ENCODE measurements at regions not wholly inside any gene's neighbourhood (a gene's known extent, or its start where the extent isn't known, plus 50 kb on each side); places are given as distances from the start of the nearest gene placed in this dataset.
"Not testable (repeated sequence)": the region's sequence is repeated elsewhere in the genome, so short reads cannot be mapped to it uniquely, and the experiment has no call there.

GRCh38 chr1:219058891-219059820, 114.5 kb upstream of the LYPLAL1 start:
- DNase-seq (ENCODE audit: low read depth): no peak

- no peak for DNase-seq (ENCODE audit: low read depth)
Measured at GRCh38 chr1:219060798-219061197, 112.9 kb upstream of the LYPLAL1 start.

GRCh38 chr1:219062161-219062560, 111.5 kb upstream of the LYPLAL1 start:
- DNase-seq (ENCODE audit: low read depth): no peak

GRCh38 chr1:219066098-219066497, 107.6 kb upstream of the LYPLAL1 start:
- no peak for DNase-seq (ENCODE audit: low read depth)

- DNase-seq (ENCODE audit: low read depth): peak; percentile 42
Measured at GRCh38 chr1:219066631-219067349, 106.9 kb upstream of the LYPLAL1 start.

GRCh38 chr1:219067350-219067712, 106.3 kb upstream of the LYPLAL1 start:
- DNase-seq (ENCODE audit: low read depth): no peak

GRCh38 chr1:219070395-219070794, 103.3 kb upstream of the LYPLAL1 start:
- not testable (repeated sequence) for DNase-seq (ENCODE audit: low read depth)

GRCh38 chr1:219071209-219071608, 102.5 kb upstream of the LYPLAL1 start:
- no peak for DNase-seq (ENCODE audit: low read depth)

- DNase-seq (ENCODE audit: low read depth): no peak
Measured at GRCh38 chr1:219072329-219072728, 101.3 kb upstream of the LYPLAL1 start.

- no peak for DNase-seq (ENCODE audit: low read depth)
Measured at GRCh38 chr1:219074084-219074728, 99.5 kb upstream of the LYPLAL1 start.

- DNase-seq (ENCODE audit: low read depth): no peak
Measured at GRCh38 chr1:219075121-219075879, 98.4 kb upstream of the LYPLAL1 start.

GRCh38 chr1:219076326-219076937, 97.2 kb upstream of the LYPLAL1 start:
- no peak for DNase-seq (ENCODE audit: low read depth)

- not testable (repeated sequence) for DNase-seq (ENCODE audit: low read depth)
Measured at GRCh38 chr1:219077767-219078166, 95.9 kb upstream of the LYPLAL1 start.

- no peak for DNase-seq (ENCODE audit: low read depth)
Measured at GRCh38 chr1:219081943-219082925, 91.4 kb upstream of the LYPLAL1 start.

- no peak for DNase-seq (ENCODE audit: low read depth)
Measured at GRCh38 chr1:219083631-219084030, 90.0 kb upstream of the LYPLAL1 start.

- DNase-seq (ENCODE audit: low read depth): no peak
Measured at GRCh38 chr1:219085082-219085481, 88.6 kb upstream of the LYPLAL1 start.

GRCh38 chr1:219085988-219086387, 87.7 kb upstream of the LYPLAL1 start:
- no peak for DNase-seq (ENCODE audit: low read depth)

- no peak for DNase-seq (ENCODE audit: low read depth)
Measured at GRCh38 chr1:219086956-219087469, 86.7 kb upstream of the LYPLAL1 start.

GRCh38 chr1:219088778-219089557, 84.7 kb upstream of the LYPLAL1 start:
- DNase-seq (ENCODE audit: low read depth): peak; percentile 95
